ENCODE measurements at regions not wholly inside any gene's neighbourhood (a gene's known extent, or its start where the extent isn't known, plus 50 kb on each side); places are given as distances from the start of the nearest gene placed in this dataset.

GRCh38 chr13:103196356-103196755 lies 130.1 kb upstream of the SLC10A2 start:
- DNase-seq (ENCODE audit: low spot score): no peak

DNA sequence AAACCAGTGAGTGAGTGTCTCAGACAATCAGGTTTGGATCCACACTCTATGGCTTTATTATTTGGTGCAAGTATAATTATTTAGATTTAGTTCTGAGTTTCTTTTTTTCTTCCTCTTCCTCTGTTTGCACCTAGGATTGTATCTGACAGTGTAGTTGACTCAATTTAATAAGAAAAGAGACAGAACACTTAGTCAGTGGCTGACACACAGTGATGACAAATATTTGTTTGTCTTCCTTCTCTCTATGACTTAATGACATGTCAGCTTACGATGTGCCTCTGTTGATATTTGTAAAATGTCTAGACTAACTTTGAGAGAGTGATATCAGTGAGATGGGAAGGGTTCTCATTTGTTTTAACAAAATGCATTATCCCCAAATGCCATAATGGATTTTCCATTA lies 129.5 kb upstream of the SLC10A2 start:
- peak; percentile 38 for DNase-seq (ENCODE audit: low spot score)

GRCh38 chr13:103194871-103195270 lies 128.7 kb upstream of the SLC10A2 start:
- no peak for DNase-seq (ENCODE audit: low spot score)

DNA sequence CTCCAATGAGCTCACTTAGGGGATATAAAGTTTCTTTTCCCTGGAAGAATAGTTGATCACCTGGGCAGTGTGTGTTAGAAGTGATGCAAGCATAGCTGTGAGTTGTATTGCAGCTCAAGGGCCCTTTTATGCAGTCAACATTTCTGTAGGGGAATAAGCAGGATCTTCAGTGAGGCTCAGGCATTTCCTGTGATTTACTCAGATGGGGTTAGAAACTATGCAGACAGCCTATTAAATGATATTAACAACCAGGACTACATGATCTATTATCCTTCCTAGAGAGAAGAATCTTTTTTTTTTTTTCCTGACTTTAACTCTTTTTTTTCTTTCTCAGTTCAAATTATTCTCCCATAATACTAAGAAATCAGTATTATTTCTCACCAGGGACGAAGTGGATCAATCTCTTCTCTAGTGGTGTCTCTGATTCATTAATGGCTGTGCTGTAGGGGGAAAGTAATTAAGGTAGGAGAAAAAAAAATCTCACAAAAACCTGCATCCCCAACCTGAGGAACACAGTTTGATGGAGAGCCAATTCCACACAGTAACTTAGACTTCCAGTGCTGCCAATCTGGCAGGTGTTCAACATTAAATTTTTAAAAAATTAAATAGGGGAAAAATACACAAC lies 126.4 kb upstream of the SLC10A2 start:
- no peak for DNase-seq (ENCODE audit: low spot score)

DNA sequence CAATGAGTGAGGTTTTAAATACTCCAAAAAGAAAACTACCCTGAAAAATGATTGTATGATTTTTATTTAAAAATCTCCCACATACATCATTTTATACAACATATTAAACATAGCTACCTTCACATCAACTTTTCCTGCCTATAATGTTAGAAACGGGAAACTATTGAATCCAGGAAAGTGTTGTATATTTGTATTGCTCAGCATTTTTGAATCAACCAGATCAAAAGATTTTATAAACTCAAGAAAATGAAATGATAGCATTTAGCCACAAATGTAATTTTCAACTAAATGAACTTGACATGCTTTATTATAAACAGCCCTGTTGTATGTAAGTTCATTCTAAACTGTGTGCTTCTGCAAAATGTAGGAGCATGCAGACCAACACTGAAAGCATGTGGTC lies 124.6 kb upstream of the SLC10A2 start:
- no peak for DNase-seq (ENCODE audit: low spot score)

- DNase-seq (ENCODE audit: low spot score): peak; percentile 45
Observed at GRCh38 chr13:103188713-103189326, 122.6 kb upstream of the SLC10A2 start.

GRCh38 chr13:103187721-103188156 lies 121.5 kb upstream of the SLC10A2 start:
- no peak for DNase-seq (ENCODE audit: low spot score)

GRCh38 chr13:103184413-103184812 lies 118.2 kb upstream of the SLC10A2 start:
- no peak for DNase-seq (ENCODE audit: low spot score)

- no peak for DNase-seq (ENCODE audit: low spot score)
Observed at GRCh38 chr13:103178986-103179943, 113.0 kb upstream of the SLC10A2 start.

DNA sequence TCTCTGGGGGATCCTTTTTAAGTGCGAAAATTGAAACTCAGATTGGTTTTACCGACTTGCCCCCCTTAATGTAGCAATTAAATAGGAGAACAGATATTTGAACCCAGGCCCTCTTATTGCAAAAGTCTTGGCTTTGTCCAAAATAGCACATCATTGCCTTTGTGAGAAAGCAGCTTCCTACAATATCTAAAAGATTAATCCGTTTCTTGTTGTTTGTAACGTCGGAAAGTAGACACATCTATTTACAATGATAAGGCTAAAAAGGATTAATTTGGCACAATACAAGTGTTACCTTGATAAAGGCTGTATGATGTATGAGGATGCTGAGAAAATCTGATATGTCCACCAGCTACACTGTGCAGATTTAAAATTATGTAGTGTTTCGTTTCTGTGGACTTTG lies 108.7 kb upstream of the SLC10A2 start:
- DNase-seq (ENCODE audit: low spot score): no peak

GRCh38 chr13:103168901-103169508 lies 102.8 kb upstream of the SLC10A2 start:
- no peak for DNase-seq (ENCODE audit: low spot score)

- no peak for DNase-seq (ENCODE audit: low spot score)
Observed at GRCh38 chr13:103164251-103164650, 98.0 kb upstream of the SLC10A2 start.

DNA sequence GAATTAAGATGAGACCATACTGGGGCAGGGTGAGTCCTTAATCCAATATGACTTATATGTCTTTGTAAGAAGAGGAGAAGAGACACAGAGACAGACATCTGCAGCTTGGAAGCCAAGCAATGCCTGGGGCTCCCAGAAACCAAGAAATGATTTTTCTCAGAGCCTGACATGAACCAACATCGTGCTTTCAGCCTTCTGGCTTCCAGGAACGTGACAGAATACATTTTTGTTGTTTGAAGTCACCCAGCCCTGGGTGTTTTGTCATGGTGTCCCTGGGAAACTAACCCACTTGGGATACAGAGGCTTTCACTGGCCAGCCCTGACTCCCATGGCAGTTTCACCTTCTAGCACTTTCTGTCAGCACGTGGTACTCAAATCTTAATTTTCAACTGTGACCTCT lies 95.3 kb upstream of the SLC10A2 start:
- no peak for DNase-seq (ENCODE audit: low spot score)

- no peak for DNase-seq (ENCODE audit: low spot score)
Observed at GRCh38 chr13:103157434-103158145, 91.4 kb upstream of the SLC10A2 start.

DNA sequence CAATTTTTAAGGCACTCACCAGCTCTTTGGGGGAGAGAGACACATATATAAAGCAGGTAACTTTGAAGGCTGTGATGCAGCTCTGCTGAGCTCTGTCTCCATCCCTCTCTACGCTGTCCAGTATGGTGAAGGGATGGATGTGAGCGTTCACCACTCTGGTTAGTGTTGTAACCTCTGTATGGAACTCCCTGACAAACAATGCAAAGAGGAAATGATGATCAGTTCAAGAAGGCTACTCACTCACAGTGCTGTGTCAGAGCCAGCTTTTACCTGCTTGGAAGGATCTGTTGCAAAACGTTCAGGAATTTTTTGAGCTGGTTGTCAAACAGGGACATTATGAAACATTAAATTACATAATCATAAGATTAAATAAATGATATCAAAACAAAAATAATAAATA lies 90.8 kb upstream of the SLC10A2 start:
- DNase-seq (ENCODE audit: low spot score): no peak

GRCh38 chr13:103156346-103156998 lies 90.3 kb upstream of the SLC10A2 start:
- no peak for DNase-seq (ENCODE audit: low spot score)

DNA sequence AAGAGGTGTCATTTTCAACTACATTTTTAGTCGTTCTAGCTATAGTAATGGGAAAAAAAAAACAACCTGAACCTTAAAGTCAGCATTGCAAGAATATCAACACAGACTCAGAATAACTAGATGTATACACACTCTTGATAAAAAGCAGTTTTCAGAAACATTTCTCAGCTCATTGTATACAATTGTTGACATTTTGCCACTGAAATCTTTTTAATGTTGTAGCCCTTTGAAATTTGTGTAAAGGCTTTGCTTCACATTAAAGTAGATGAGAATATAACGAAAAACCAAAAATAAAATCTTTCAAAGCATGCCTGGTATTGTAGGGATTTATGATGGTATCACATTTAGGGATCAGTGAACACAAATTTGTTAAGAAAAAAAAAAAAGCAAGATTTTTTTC lies 87.2 kb upstream of the SLC10A2 start:
- DNase-seq (ENCODE audit: low spot score): no peak

DNA sequence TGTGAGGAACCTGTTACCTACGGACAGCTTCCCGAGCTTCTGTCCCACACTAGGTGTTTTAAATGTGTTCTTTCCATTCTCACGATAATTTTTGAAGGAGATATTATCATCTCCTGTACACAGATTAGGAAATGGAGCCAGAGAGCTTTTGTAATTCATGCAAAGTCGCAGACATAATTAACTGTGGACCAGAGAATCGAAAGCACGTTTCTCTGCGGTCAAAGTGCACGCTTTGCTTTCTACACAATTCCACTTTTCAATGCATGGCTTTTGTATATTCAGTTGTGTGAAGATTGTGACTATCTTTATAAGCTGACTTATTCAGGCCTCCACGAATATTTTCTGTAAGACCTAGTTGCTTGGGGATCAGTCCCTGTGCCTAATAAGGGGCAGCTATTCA lies 81.7 kb upstream of the SLC10A2 start:
- no peak for DNase-seq (ENCODE audit: low spot score)

DNA sequence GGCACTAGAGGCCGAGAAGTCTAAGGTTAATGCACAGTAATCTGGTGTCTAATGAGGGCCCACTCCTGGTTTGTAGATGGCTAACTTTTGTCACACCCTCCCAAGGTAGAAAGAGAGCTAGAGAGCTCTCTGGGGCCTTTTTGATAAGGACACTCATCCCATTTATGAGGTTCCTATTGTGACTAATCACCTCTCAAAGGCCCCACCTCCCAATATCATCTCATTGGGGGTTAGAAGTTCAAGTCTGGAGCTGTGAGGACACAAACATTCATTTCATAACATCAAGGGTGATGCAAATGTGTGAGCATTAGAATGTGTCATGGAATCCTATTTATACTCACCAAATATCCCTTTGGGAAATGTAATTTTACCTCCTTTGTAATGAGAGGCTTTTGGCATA lies 79.2 kb upstream of the SLC10A2 start:
- no peak for DNase-seq (ENCODE audit: low spot score)

DNA sequence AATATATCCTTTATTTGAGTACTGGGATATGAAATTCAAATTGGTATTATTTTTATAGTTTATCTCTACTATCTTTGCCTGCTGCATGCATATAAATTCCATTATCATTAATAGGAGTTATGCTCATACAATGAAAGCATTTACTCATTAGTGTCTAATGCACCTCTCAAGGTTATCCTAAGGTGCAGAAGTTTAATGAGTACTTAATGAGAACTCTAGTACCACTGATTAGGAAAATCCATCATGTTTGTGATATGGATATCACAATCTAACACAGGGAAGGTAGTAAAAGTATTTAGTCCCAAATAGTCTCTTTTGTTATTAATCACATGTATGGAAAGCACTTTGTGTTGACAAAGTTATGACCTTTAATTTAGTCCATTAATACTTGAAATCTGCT lies 77.2 kb upstream of the SLC10A2 start:
- DNase-seq (ENCODE audit: low spot score): no peak

- no peak for DNase-seq (ENCODE audit: low spot score)
Observed at GRCh38 chr13:103142151-103142550, 75.9 kb upstream of the SLC10A2 start.
